ENCODE measurements at regions not wholly inside any gene's neighbourhood (a gene's known extent, or its start where the extent isn't known, plus 50 kb on each side); places are given as distances from the start of the nearest gene placed in this dataset.

GRCh38 chr11:120012245-120012644, 125.7 kb downstream of the TRIM29 start:
- Mint-ChIP-seq H3K9me3 (no peaks in the 10 kb centered on the region), H3K27ac (no peak overlapping the region), H3K36me3 (ENCODE audit: low read depth) (no peaks in the 10 kb centered on the region), H3K27me3 (peaks cover 55% of the 10 kb centered on the region), H3K4me1 (ENCODE audit: low read depth) (no peaks in the 10 kb centered on the region), H3K4me3 (no peak overlapping the region)
- DNase-seq = no peak

- Mint-ChIP-seq H3K27me3 (peaks cover 51% of the 10 kb centered on the region), H3K9me3 (no peaks in the 10 kb centered on the region), H3K27ac (no peak overlapping the region), H3K4me1 (ENCODE audit: low read depth) (no peaks in the 10 kb centered on the region), H3K36me3 (ENCODE audit: low read depth) (no peaks in the 10 kb centered on the region), H3K4me3 (no peak overlapping the region)
- no peak for DNase-seq
Measured at GRCh38 chr11:120011836-120012235, 126.1 kb downstream of the TRIM29 start.

DNA sequence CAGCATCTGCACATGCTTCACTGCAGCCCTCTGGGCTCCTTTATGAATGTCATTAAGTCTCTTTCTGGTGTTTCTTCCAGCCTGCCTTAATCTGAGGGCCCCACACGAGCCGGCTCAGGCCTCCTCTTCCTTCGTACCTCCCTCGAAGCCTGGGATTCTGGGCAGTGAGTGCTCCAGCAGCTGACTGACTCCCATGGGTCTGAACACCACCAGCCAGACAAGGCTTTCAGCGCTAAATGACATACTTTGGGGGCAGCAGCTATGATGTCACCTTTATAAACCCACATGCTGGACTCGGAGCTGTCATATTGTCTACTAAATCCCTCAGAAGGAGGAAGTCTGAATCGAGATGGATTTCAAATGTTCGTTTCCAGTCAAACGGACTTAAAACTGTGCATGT, 127.1 kb downstream of the TRIM29 start:
- Mint-ChIP-seq H3K4me3 (no peak overlapping the region), H3K27me3 (peaks cover 41% of the 10 kb centered on the region), H3K9me3 (no peaks in the 10 kb centered on the region), H3K27ac (no peak overlapping the region), H3K4me1 (ENCODE audit: low read depth) (no peaks in the 10 kb centered on the region), H3K36me3 (ENCODE audit: low read depth) (no peaks in the 10 kb centered on the region)
- no peak for DNase-seq

- peaks cover 34% of the 10 kb centered on the region for H3K27me3 Mint-ChIP-seq
- no peaks in the 10 kb centered on the region for H3K36me3 Mint-ChIP-seq (ENCODE audit: low read depth)
- no peak overlapping the region for H3K4me3 Mint-ChIP-seq
- DNase-seq = no peak
- H3K4me1 Mint-ChIP-seq (ENCODE audit: low read depth) = no peaks in the 10 kb centered on the region
- no peaks in the 10 kb centered on the region for H3K9me3 Mint-ChIP-seq
- no peak overlapping the region for H3K27ac Mint-ChIP-seq
Measured at GRCh38 chr11:120009938-120010337, 128.0 kb downstream of the TRIM29 start.

- Mint-ChIP-seq H3K36me3 (ENCODE audit: low read depth) (no peaks in the 10 kb centered on the region), H3K27ac (no peak overlapping the region), H3K9me3 (no peaks in the 10 kb centered on the region), H3K4me1 (ENCODE audit: low read depth) (no peaks in the 10 kb centered on the region), H3K4me3 (no peak overlapping the region), H3K27me3 (peaks cover 29% of the 10 kb centered on the region)
- DNase-seq = no peak
Measured at GRCh38 chr11:120007144-120007543, 130.8 kb downstream of the TRIM29 start.

GRCh38 chr11:120004723-120005122, 133.2 kb downstream of the TRIM29 start:
- Mint-ChIP-seq H3K4me1 (ENCODE audit: low read depth) (no peaks in the 10 kb centered on the region), H3K4me3 (no peak overlapping the region), H3K27ac (no peak overlapping the region), H3K9me3 (no peaks in the 10 kb centered on the region), H3K27me3 (peaks cover 25% of the 10 kb centered on the region), H3K36me3 (ENCODE audit: low read depth) (no peaks in the 10 kb centered on the region)
- no peak for DNase-seq

DNA sequence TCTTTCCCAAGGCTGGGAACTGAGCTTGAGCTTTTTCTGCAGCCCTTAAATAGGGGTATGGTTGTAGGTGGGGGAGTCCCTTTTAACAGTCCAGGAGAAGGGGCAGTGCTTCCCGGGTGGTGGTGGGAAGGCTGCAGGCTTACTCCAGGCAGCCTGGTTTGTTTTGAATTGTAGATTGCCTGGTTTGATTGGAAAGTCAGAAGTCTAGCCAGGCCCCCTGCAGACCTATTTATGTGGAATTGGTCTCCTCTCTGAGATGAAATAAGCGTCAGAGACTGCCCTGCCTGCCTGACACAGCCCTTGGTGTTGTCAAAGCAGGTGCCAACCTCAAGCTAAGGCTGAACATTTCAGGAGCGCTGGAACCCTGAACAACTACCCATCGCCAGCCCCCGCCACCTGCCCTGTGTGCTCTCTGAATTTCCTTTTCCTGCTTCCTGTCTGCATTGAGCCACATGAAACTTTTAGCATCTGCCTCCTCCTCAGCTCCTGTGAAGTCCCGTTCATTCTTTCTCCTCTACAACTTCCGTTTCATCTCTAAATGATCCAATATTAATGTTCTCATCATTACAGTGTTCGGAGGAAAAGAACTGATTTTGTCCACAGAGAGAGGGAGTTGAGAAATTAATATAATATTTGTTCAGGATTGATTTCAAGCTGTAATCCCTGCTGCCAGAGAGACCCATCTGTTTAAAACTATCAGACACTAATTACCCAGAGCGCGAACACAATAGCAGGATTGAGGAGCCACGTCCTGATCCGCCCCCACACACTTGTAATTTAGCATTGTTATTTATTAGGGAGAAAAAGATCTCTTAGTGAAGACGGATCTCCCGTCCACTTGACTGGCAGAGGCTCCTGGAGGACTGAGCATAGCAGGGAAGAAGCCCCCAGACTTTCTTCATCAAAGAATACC, 136.5 kb downstream of the TRIM29 start:
- no peak overlapping the region for H3K27ac Mint-ChIP-seq
- peaks cover 21% of the 10 kb centered on the region for H3K27me3 Mint-ChIP-seq
- no peak overlapping the region for H3K4me3 Mint-ChIP-seq
- H3K4me1 Mint-ChIP-seq (ENCODE audit: low read depth) = no peaks in the 10 kb centered on the region
- H3K36me3 Mint-ChIP-seq (ENCODE audit: low read depth) = no peaks in the 10 kb centered on the region
- H3K9me3 Mint-ChIP-seq = no peaks in the 10 kb centered on the region
- no peak for DNase-seq

DNA sequence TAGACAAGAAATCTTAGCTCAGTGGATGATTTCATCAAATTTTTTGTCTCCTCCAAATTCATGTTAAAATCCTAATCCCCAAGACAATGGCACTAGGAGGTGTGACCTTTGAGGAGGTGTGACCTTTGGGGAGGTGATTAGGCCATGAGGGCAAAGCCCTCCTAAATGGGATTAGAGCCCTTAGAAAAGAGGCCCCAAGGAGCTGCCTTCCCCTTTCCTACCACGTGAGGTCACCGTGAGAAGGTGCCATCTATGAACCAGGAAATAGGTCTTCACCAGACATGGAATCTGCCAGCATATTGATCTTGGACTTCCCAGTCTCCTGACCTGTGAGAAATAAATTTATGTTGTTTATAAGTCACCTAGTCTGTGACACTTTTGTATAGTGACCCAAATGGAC, 138.7 kb downstream of the TRIM29 start:
- no peaks in the 10 kb centered on the region for H3K9me3 Mint-ChIP-seq
- DNase-seq = no peak
- H3K4me3 Mint-ChIP-seq = no peak overlapping the region
- peaks cover 16% of the 10 kb centered on the region for H3K27me3 Mint-ChIP-seq
- no peak overlapping the region for H3K27ac Mint-ChIP-seq
- no peaks in the 10 kb centered on the region for H3K36me3 Mint-ChIP-seq (ENCODE audit: low read depth)
- H3K4me1 Mint-ChIP-seq (ENCODE audit: low read depth) = no peaks in the 10 kb centered on the region

DNA sequence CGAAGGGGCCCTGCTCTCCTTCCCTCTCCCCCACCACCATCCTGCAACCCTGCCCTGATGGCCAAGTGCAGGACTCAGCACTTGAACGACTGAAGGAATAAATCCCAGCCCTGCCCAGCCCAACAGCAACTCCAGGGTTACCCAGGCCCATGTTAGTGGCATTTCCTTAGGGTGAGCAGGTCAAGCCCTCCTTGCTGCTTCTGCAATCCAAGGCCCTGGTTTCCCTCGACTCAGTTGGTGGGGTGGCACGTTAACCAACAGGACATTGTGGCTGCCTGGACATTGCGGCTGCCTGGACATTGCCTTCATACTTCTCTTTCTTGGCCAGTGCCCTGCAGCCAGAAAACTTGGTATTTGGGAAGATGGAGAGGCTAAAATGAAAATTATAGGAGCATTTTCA, 141.4 kb downstream of the TRIM29 start:
- no peak overlapping the region for H3K4me3 Mint-ChIP-seq
- H3K27me3 Mint-ChIP-seq = peaks cover 3% of the 10 kb centered on the region
- no peaks in the 10 kb centered on the region for H3K36me3 Mint-ChIP-seq (ENCODE audit: low read depth)
- no peak for DNase-seq
- no peak overlapping the region for H3K27ac Mint-ChIP-seq
- no peaks in the 10 kb centered on the region for H3K4me1 Mint-ChIP-seq (ENCODE audit: low read depth)
- no peaks in the 10 kb centered on the region for H3K9me3 Mint-ChIP-seq

DNA sequence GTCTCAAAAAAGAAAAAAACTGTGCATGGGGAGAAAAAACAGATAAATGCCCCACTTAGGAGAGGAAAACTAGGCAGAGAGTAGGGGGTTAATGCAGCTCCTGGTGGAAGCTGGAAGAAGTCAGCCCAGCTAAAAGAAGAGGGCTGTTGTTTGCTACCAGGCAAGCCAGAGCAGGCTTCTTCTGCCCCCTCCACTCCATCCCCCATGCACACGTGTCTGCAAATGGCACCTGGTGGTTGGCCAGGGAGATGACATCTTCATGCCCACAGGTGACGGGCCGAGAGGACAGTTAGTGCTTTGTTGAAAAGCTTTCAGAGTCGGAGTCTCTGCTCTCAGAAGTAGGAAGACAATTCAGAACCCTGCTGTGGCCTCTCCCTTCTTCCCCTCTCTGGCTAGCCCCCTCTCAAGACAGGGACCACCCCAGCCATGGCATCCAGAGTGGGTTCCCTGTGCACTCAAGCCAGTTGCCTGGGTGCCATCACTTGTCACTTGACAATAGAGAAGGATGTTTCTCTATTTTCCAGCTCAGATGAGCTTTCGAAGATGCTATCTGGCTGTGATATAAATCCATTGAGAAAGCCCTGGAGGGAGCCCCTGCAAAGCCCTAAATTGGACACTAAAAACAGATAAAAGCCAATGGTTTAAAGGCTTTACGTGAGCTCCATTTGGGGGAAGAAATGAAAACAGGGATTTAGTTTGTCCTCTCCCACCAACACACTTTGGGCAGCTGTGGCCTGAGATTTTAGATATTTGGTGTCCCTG, 142.0 kb downstream of the TRIM29 start:
- no peak overlapping the region for H3K27ac Mint-ChIP-seq
- H3K36me3 Mint-ChIP-seq (ENCODE audit: low read depth) = no peaks in the 10 kb centered on the region
- no peaks in the 10 kb centered on the region for H3K4me1 Mint-ChIP-seq (ENCODE audit: low read depth)
- H3K4me3 Mint-ChIP-seq = no peak overlapping the region
- no peaks in the 10 kb centered on the region for H3K9me3 Mint-ChIP-seq
- H3K27me3 Mint-ChIP-seq = peaks cover 1% of the 10 kb centered on the region
- no peak for DNase-seq

DNA sequence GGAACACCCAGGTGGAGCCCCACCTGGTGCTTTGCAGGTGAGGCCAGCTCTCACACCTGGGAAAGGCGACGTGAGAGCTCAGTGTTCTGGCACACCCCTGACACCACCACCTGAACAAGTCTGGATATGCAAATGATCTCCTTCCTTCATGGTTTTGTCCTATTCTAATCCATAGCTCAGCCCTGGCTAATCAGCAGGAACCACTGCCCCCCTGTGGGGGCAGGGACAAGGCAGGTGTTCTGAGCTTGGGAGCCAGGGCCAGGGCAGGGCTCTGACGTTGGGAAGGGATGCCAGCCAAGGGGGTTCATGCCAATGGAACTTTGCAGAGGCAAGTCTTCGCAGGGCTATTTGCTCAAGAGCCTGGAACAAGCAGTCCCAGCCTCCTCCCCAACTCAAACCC, 144.2 kb downstream of the TRIM29 start:
- Mint-ChIP-seq H3K9me3 (no peaks in the 10 kb centered on the region), H3K36me3 (ENCODE audit: low read depth) (no peaks in the 10 kb centered on the region), H3K4me3 (no peak overlapping the region), H3K4me1 (ENCODE audit: low read depth) (no peaks in the 10 kb centered on the region), H3K27me3 (peaks cover 18% of the 10 kb centered on the region), H3K27ac (no peak overlapping the region)
- DNase-seq = no peak

DNA sequence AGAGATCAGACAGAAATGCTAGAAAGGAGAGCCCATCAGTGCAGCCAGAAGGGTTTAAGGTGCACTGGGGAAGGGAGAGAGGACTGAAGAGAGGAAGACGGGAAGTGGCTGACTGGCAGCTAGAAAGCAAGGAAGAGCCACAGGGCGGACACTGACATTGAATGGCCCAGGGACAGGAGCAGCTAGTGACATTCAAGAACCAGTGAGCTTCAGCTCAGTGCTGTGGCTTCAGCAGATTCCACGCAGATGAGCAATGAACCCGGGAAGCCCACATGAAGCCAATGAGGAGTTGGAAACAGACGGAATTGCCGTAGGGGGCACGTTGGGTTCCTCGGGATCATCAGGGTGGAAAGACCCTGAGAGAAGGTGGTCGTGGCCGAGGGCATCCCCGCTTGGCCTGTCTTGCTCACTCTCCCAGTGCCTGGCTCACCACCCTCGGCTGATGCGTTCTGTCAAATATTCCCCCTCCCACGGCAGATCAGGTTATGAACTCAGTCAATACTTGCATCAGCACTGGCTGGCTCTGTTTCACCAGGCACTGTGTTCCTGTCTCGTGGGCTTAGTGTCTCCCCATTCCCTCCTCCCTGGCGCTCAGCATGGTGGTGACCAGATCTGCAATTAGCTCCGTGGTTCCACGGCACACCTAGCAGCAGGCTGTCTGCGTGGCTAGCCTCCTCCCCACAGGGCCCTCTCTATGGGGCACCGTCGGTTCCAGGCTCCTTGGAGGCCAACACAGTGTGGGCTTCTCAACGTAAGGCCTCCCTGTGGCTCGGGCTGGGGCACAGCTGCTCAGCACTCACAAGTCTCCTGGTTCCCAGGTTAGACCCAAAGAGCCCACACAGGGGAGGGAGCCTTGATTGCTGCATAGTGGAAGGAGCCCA, 145.5 kb downstream of the TRIM29 start:
- peaks cover 25% of the 10 kb centered on the region for H3K27me3 Mint-ChIP-seq
- no peak for DNase-seq
- H3K27ac Mint-ChIP-seq = no peak overlapping the region
- no peaks in the 10 kb centered on the region for H3K4me1 Mint-ChIP-seq (ENCODE audit: low read depth)
- H3K4me3 Mint-ChIP-seq = no peak overlapping the region
- no peaks in the 10 kb centered on the region for H3K9me3 Mint-ChIP-seq
- H3K36me3 Mint-ChIP-seq (ENCODE audit: low read depth) = no peaks in the 10 kb centered on the region

GRCh38 chr11:119991669-119992068, 146.2 kb downstream of the TRIM29 start:
- Mint-ChIP-seq H3K9me3 (no peaks in the 10 kb centered on the region), H3K36me3 (ENCODE audit: low read depth) (no peaks in the 10 kb centered on the region), H3K27ac (no peak overlapping the region), H3K27me3 (peaks cover 29% of the 10 kb centered on the region), H3K4me3 (no peak overlapping the region), H3K4me1 (ENCODE audit: low read depth) (no peaks in the 10 kb centered on the region)
- no peak for DNase-seq

- H3K36me3 Mint-ChIP-seq (ENCODE audit: low read depth) = no peaks in the 10 kb centered on the region
- no peak overlapping the region for H3K4me3 Mint-ChIP-seq
- no peaks in the 10 kb centered on the region for H3K9me3 Mint-ChIP-seq
- no peak for DNase-seq
- no peak overlapping the region for H3K27ac Mint-ChIP-seq
- H3K4me1 Mint-ChIP-seq (ENCODE audit: low read depth) = no peaks in the 10 kb centered on the region
- peaks cover 29% of the 10 kb centered on the region for H3K27me3 Mint-ChIP-seq
Measured at GRCh38 chr11:119991022-119991404, 146.9 kb downstream of the TRIM29 start.

Measured in activated T-cell treated with anti-CD3 and anti-CD28 coated beads, Interleukin-2, amount 50 U/mL, for 24 hours (primary cell).